PC-9 (cell line): ENCODE measurements at regions not wholly inside any gene's neighbourhood (a gene's known extent, or its start where the extent isn't known, plus 50 kb on each side); places are given as distances from the start of the nearest gene placed in this dataset.

ENCODE experiments used
- BruUV-seq: library from RNA; stranded (reverse); fragments of 400-500 nt; replicated peaks from 2 replicates; lab custom pipeline; 2021; lab: Mats Ljungman, UMichigan
- CTCF ChIA-PET: fragments of 300-600 bp; sonication (Branson Sonifier 250); formaldehyde crosslinking; loops from one replicate; lab custom pipeline; 2022; ENCODE audit warnings: antibody characterized with exemption; lab: Charles Lee
- POLR2A ChIA-PET: fragments of 300-600 bp; sonication (Branson Sonifier 250); formaldehyde crosslinking; loops from one replicate; lab custom pipeline; 2022; ENCODE audit warnings: antibody characterized with exemption; ENCODE audit not compliant: unreplicated experiment; lab: Charles Lee
- DNase-seq, 2 experiments: peaks; one replicate each; pipeline versions ENCODE4 v3.0.0 to v3.0.0-alpha.2; 2015 to 2022; ENCODE audit warnings: mixed read lengths in 1 of 2
- H2AFZ ChIP-seq: fragments of 200-600 bp; sonication (generic); 2 replicates; pipeline ENCODE4 v1.8.1; 2017; ENCODE audit warnings: antibody characterized with exemption
- H3F3A ChIP-seq: fragments of 200-600 bp; sonication (generic); 2 replicates; pipeline ENCODE4 v1.8.1; 2017; ENCODE audit warnings: antibody characterized with exemption, mild to moderate bottlenecking, low read depth; ENCODE audit not compliant: insufficient read depth
- H3K27ac ChIP-seq: fragments of 200-600 bp; sonication (generic); 2 replicates; pipeline ENCODE4 v1.6.1; 2016; ENCODE audit warnings: mixed run types
- H3K27me3 ChIP-seq: fragments of 200-600 bp; sonication (generic); 2 replicates; pipeline ENCODE4 v1.6.1; 2016; ENCODE audit warnings: low read depth, mixed run types; ENCODE audit not compliant: insufficient read depth
- H3K36me3 ChIP-seq: fragments of 200-600 bp; sonication (generic); 2 replicates; pipeline ENCODE4 v1.6.1; 2016; ENCODE audit warnings: low read depth, mixed run types
- H3K4me1 ChIP-seq: fragments of 200-600 bp; sonication (generic); replicated peaks from 2 replicates; pipeline ENCODE4 v1.6.1; 2016; ENCODE audit warnings: mixed run types; ENCODE audit not compliant: insufficient read depth
- H3K4me2 ChIP-seq: fragments of 200-600 bp; sonication (generic); 2 replicates; pipeline ENCODE4 v1.6.1; 2017; ENCODE audit warnings: mixed run types
- H3K4me3 ChIP-seq: fragments of 200-600 bp; sonication (generic); 2 replicates; pipeline ENCODE4 v1.6.1; 2016; ENCODE audit warnings: mixed run types
- H3K79me2 ChIP-seq: fragments of 200-600 bp; sonication (generic); 2 replicates; pipeline ENCODE4 v1.6.1; 2017; ENCODE audit warnings: low read depth, mixed run types
- H3K9me2 ChIP-seq: fragments of 200-600 bp; sonication (generic); 2 replicates; pipeline ENCODE4 v1.8.1; 2017; ENCODE audit warnings: mild to moderate bottlenecking; ENCODE audit not compliant: insufficient read depth
- H3K9me3 ChIP-seq: fragments of 200-600 bp; sonication (generic); 2 replicates; pipeline ENCODE4 v1.8.1; 2016; ENCODE audit warnings: low read depth; ENCODE audit not compliant: insufficient read depth
- H4K20me1 ChIP-seq: fragments of 200-600 bp; sonication (generic); 2 replicates; pipeline ENCODE4 v1.8.1; 2017; ENCODE audit not compliant: insufficient read depth
- CTCF ChIP-seq: fragments of 200-600 bp; sonication (generic); conservative IDR thresholded peaks from 2 replicates; pipeline ENCODE4 v1.6.1; 2017; ENCODE audit warnings: mixed run types, antibody characterized with exemption, mild to moderate bottlenecking, moderate library complexity
- EZH2 ChIP-seq: fragments of 200-600 bp; sonication (generic); IDR thresholded peaks from 2 replicates; pipeline ENCODE4 v1.8.0; 2017; ENCODE audit warnings: antibody characterized with exemption, low read depth
- intact Hi-C: fragments of 100-400 bp; cut with micrococcal nuclease; formaldehyde crosslinking; loops from one replicate; pipeline ENCODE4 v1.10.0; 2022; ENCODE audit not compliant: unreplicated experiment

GRCh38 chr16:35410438-35410837 is 1951.0 kb downstream of the TP53TG3F start:
- Histone ChIP-seq H2AFZ (no peak overlapping the region), H4K20me1 (no peaks in the 10 kb centered on the region), H3K27ac (no peak overlapping the region), H3K79me2 (no peaks in the 10 kb centered on the region), H3K4me3 (no peak overlapping the region), H3K4me2 (no peak overlapping the region), H3K27me3 (peaks cover 15% of the 10 kb centered on the region; the same call in 1 of the 2 replicates), H3K36me3 (no peaks in the 10 kb centered on the region), H3K9me2 (no peaks in the 10 kb centered on the region), H3K9me3 (no peaks in the 10 kb centered on the region; the same call in 1 of the 2 replicates), H3F3A (no peaks in the 10 kb centered on the region), H3K4me1 (no peaks in the 10 kb centered on the region)
- no peak for TF ChIP-seq CTCF
- no peak for TF ChIP-seq EZH2
- POLR2A ChIA-PET, result no interaction called here
- intact Hi-C loops, result no loop called here
- no peak for DNase-seq
- BruUV-seq, result no TSS peak
- CTCF ChIA-PET, result no interaction called here

GRCh38 chr16:35411156-35411555 is 1951.7 kb downstream of the TP53TG3F start:
- ChIA-PET CTCF (no interaction called here), POLR2A (no interaction called here)
- Histone ChIP-seq H3K4me1 (no peaks in the 10 kb centered on the region), H3K9me3 (no peaks in the 10 kb centered on the region; the same call in 1 of the 2 replicates), H3K9me2 (no peaks in the 10 kb centered on the region), H3K4me2 (no peak overlapping the region), H3F3A (no peaks in the 10 kb centered on the region), H3K36me3 (no peaks in the 10 kb centered on the region), H4K20me1 (no peaks in the 10 kb centered on the region), H3K27ac (no peak overlapping the region), H3K4me3 (no peak overlapping the region), H3K27me3 (peaks cover 19% of the 10 kb centered on the region; the same call in 1 of the 2 replicates), H3K79me2 (no peaks in the 10 kb centered on the region), H2AFZ (no peak overlapping the region)
- BruUV-seq, result no TSS peak
- TF ChIP-seq CTCF, result no peak
- no peak for TF ChIP-seq EZH2
- no peak for DNase-seq
- intact Hi-C loops, result no loop called here

GRCh38 chr16:35414139-35414538 is 1954.7 kb downstream of the TP53TG3F start:
- H3K27me3 ChIP-seq, result peaks cover 19% of the 10 kb centered on the region; the same call in 1 of the 2 replicates
- H3K4me1 ChIP-seq, result no peaks in the 10 kb centered on the region
- no peaks in the 10 kb centered on the region for H3K9me2 ChIP-seq
- no peaks in the 10 kb centered on the region for H3K36me3 ChIP-seq
- no peak overlapping the region for H3K27ac ChIP-seq
- intact Hi-C loops, result no loop called here
- no peak overlapping the region for H3K4me3 ChIP-seq
- H4K20me1 ChIP-seq, result no peaks in the 10 kb centered on the region
- TF ChIP-seq CTCF (no peak), EZH2 (no peak)
- ChIA-PET CTCF (no interaction called here), POLR2A (no interaction called here)
- H2AFZ ChIP-seq, result no peak overlapping the region
- H3F3A ChIP-seq, result no peaks in the 10 kb centered on the region
- H3K79me2 ChIP-seq, result no peaks in the 10 kb centered on the region
- DNase-seq, result no peak
- no peak overlapping the region for H3K4me2 ChIP-seq
- H3K9me3 ChIP-seq, result no peaks in the 10 kb centered on the region
- BruUV-seq, result no TSS peak
